ENCODE measurements at regions not wholly inside any gene's neighbourhood (a gene's known extent, or its start where the extent isn't known, plus 50 kb on each side); places are given as distances from the start of the nearest gene placed in this dataset.

DNA sequence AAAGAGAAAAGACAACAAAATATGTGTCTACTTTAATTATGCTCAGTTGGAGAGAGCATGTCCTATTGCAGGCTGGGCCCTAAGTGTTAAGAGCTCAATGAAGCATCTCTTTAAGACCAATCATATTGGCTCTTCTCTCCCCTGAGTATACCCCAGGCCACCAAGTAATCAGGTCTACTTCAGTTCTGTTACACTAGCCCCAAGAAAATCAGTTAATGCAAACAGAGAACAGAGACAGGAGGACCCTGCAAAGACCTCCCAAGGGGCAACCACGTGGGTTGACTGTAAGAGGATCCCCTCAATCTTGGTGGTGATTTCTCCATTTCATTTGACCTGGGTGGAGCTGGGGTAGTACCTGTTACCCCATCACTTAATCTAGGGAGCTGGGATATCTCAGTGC, 451.0 kb upstream of the ZNF507 start:
- no peak overlapping the region for H3K4me3 ChIP-seq (ENCODE audit: low read depth, low read length)
- no peak for DNase-seq (ENCODE audit: low read depth)
- no peak for TF ChIP-seq CTCF (IDR thresholded peaks at IDR 0.05; ENCODE audit: low read depth, low read length, missing control alignments)

DNA sequence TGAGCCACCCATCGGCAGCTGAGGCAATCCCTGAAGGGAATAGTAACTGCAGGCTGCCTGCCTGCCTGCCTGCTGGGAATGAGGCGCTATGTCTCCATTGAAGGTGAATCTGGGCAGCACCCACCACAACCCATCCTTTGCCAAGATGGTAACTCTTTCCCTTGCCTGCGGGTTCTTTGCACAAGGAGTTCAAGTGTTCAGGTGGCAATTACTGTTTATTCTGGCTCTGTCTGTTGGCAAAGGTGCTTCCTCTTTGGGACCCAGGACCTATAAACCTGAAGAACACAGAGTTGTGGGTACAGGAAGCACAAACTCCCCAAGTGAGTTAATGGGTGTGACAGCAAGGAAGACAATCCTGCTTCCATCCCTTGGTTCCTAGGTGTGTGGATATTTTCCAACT, 448.1 kb upstream of the ZNF507 start:
- H3K4me3 ChIP-seq (ENCODE audit: low read depth, low read length) = no peak overlapping the region
- no peak for TF ChIP-seq CTCF (IDR thresholded peaks at IDR 0.05; ENCODE audit: low read depth, low read length, missing control alignments)
- no peak for DNase-seq (ENCODE audit: low read depth)

DNA sequence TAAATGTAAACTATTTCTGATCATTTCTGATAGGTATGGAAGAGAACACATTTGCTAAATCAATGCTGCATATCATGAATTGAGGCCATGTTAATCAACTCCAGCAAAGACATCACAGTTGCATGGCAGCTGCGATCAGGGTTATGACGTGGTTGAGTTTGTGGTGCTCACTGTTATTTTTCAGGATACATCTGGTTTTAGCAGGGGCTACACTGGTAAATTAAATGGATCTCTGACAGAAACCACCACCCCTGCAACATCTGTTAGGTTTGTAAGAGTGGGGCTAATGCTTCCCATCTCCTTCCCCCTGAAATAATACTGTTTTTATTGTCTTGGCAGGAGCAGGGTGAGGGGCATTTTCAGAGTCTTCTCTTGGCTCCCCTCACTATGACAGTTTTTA, 444.4 kb upstream of the ZNF507 start:
- no peak for DNase-seq (ENCODE audit: low read depth)
- TF ChIP-seq CTCF (IDR thresholded peaks at IDR 0.05; ENCODE audit: low read depth, low read length, missing control alignments) = no peak

GRCh38 chr19:31902821-31903220, 442.6 kb upstream of the ZNF507 start:
- TF ChIP-seq CTCF (IDR thresholded peaks at IDR 0.05; ENCODE audit: low read depth, low read length, missing control alignments) = no peak
- DNase-seq (ENCODE audit: low read depth) = no peak
- no peak overlapping the region for H3K4me3 ChIP-seq (ENCODE audit: low read depth, low read length)

More for the DNA sequence above, 444.4 kb upstream of the ZNF507 start:
- no peak overlapping the region for H3K4me3 ChIP-seq (ENCODE audit: low read depth, low read length)

DNA sequence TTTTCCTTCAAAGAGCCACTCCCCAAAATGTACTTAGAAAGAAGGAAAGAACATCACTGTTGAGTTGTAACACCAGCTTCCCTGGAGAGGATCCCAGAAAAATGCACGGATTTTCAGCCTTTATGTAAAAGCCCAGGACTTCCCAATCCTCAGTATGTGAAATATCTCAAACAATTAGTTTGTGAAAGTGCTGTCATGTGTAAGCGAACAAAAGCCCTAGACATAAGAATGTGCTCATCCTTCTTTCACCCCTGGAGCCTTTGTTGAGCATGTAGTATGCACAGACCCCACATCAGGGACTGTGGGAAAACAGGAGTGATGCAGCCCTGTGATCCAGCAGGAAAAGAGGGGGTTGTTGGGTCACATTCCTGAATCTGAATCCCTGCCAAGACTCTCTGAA, 441.4 kb upstream of the ZNF507 start:
- no peak for TF ChIP-seq CTCF (IDR thresholded peaks at IDR 0.05; ENCODE audit: low read depth, low read length, missing control alignments)
- no peak for DNase-seq (ENCODE audit: low read depth)
- no peak overlapping the region for H3K4me3 ChIP-seq (ENCODE audit: low read depth, low read length)

GRCh38 chr19:31906111-31906871, 439.1 kb upstream of the ZNF507 start:
- H3K4me3 ChIP-seq (ENCODE audit: low read depth, low read length) = no peak overlapping the region

More at GRCh38 chr19:31906111-31906871, 439.1 kb upstream of the ZNF507 start:
- no peak for TF ChIP-seq CTCF (IDR thresholded peaks at IDR 0.05; ENCODE audit: low read depth, low read length, missing control alignments)
- DNase-seq (ENCODE audit: low read depth) = no peak

Data from GM12864 (cell line).